Peyer's patch (tissue), 4 donors: ENCODE measurements at regions not wholly inside any gene's neighbourhood (a gene's known extent, or its start where the extent isn't known, plus 50 kb on each side); places are given as distances from the start of the nearest gene placed in this dataset.

Source experiments
- DNase-seq, 3 donors: peaks; one replicate each; pipeline ENCODE4 v3.0.0-alpha.2; 2017 to 2019
- H3K27ac ChIP-seq, 4 donors: fragments of 200-600 bp; sonication (generic); one replicate each; pipeline ENCODE4 v1.5.1; 2016 to 2019
- H3K27me3 ChIP-seq, 2 donors: fragments of 200-600 bp; sonication (generic); one replicate each; pipeline ENCODE4 v1.5.1; 2019
- H3K36me3 ChIP-seq, 3 donors: fragments of 200-600 bp; sonication (generic); one replicate each; pipeline ENCODE4 v1.5.1; 2016 to 2019
- H3K4me1 ChIP-seq, 4 donors: fragments of 200-600 bp; sonication (generic); one replicate each; pipeline ENCODE4 v1.5.1; 2016 to 2019
- H3K4me3 ChIP-seq, 4 donors: fragments of 200-600 bp; sonication (generic); 1 replicate in 3 of 4; 2 replicates in 1 of 4; pipeline ENCODE4 v1.5.1; 2016 to 2019; ENCODE audit warnings: mild to moderate bottlenecking in 1 of 4
- H3K9me3 ChIP-seq, 4 donors: fragments of 200-600 bp; sonication (generic); one replicate each; pipeline ENCODE4 v1.5.1; 2016 to 2019; ENCODE audit warnings: mild to moderate bottlenecking in 1 of 4
- CTCF ChIP-seq, 6 experiments: fragments of 450-650 bp in 4 of 6; fragments of 200-600 bp in 2 of 6; sonication (generic) in 1 of 6; IDR thresholded peaks; one replicate each; pipeline ENCODE4 v1.5.1; 2017 to 2019; ENCODE audit warnings: antibody characterized with exemption in 6 of 6, mild to moderate bottlenecking in 3 of 6, moderate library complexity in 1 of 6
- POLR2A ChIP-seq, 2 donors: fragments of 450-650 bp; IDR thresholded peaks; one replicate each; pipeline ENCODE4 v1.5.1; 2017; ENCODE audit warnings: antibody characterized with exemption in 2 of 2, mild to moderate bottlenecking in 2 of 2, moderate library complexity in 2 of 2

- no peak overlapping the region for H3K4me3 ChIP-seq
- no peaks in the 10 kb centered on the region for H3K9me3 ChIP-seq
- no peak for DNase-seq
Observed at GRCh38 chr3:66754613-66755012, 243.5 kb upstream of the KBTBD8 start.

GRCh38 chr3:66755924-66756323, 242.2 kb upstream of the KBTBD8 start:
- Histone ChIP-seq H3K4me3 (no peak overlapping the region), H3K36me3 (no peaks in the 10 kb centered on the region), H3K27ac (no peak overlapping the region), H3K9me3 (no peaks in the 10 kb centered on the region), H3K27me3 (no peaks in the 10 kb centered on the region), H3K4me1 (no peaks in the 10 kb centered on the region)
- TF ChIP-seq CTCF (IDR thresholded peaks at IDR 0.05), result no peak
- TF ChIP-seq POLR2A (IDR thresholded peaks at IDR 0.05), result no peak
- no peak for DNase-seq

More at GRCh38 chr3:66754613-66755012, 243.5 kb upstream of the KBTBD8 start:
- no peaks in the 10 kb centered on the region for H3K36me3 ChIP-seq
- TF ChIP-seq POLR2A (IDR thresholded peaks at IDR 0.05) (no peak), CTCF (IDR thresholded peaks at IDR 0.05) (no peak)
- no peak overlapping the region for H3K27ac ChIP-seq
- no peaks in the 10 kb centered on the region for H3K4me1 ChIP-seq
- no peaks in the 10 kb centered on the region for H3K27me3 ChIP-seq

DNA sequence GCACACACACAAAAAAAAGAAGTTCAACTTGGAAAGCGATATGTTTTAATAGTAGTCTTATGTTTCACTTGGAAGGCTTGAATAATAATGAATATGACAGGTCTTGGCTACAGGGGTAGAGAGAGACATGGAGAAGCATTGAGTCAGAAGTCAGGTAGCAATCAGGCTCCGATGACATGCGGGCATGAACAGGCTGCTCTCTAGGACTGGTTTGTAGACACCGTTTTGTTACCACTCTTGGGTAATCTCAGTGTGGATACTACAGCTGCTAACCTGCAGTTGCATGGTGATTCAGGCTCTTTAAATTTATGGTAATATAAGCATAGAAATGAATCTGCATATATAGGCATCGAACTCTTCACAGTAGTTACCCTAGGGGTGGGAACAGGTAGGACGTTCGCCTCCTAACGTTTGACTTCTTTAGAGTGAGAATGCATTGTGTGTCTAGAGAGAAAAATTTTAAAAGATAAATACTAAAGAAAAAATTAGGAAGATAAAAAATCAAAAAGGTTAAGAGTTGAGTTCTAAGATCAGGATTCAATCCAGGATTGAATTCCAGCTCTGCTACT, 241.6 kb upstream of the KBTBD8 start:
- H3K4me3 ChIP-seq, result no peak overlapping the region
- TF ChIP-seq CTCF (IDR thresholded peaks at IDR 0.05), result no peak
- TF ChIP-seq POLR2A (IDR thresholded peaks at IDR 0.05), result no peak
- no peak overlapping the region for H3K27ac ChIP-seq
- H3K4me1 ChIP-seq, result no peaks in the 10 kb centered on the region
- H3K36me3 ChIP-seq, result no peaks in the 10 kb centered on the region
- H3K27me3 ChIP-seq, result no peaks in the 10 kb centered on the region
- DNase-seq, result no peak
- H3K9me3 ChIP-seq, result no peaks in the 10 kb centered on the region

DNA sequence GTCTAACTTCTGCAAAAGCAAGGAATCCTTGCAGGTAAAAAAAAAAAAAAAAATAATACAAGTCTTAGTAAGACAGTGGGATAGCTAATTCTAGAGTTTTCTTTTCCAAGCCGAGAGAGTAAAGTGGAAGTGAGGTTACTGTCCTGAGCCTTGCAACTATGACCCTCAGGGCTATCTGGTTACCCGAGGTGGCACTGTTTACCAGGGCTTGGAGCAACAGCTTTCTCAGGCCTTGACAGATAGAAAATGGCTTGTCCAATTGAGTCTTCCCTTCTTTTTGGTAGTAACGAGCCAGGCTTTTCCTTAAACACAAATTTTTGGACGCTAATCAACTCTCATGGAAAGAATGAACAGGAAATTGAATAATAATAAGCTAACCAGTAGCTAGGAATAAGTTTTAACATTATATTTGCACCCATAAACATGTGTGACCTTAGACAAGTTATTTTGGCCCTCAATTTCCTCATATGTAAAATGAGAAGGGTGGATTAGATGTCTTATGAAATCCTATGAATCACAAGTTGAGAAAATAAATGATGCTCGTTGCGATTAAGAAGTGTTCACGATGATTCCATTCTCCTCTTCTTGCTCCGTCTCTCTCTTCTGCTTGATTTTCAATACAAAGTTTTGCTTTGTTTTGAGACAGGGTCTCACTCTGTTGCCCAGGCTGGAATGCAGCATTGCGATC, 236.9 kb upstream of the KBTBD8 start:
- DNase-seq, result no peak
- Histone ChIP-seq H3K9me3 (no peaks in the 10 kb centered on the region), H3K27ac (no peak overlapping the region), H3K4me1 (no peaks in the 10 kb centered on the region), H3K36me3 (no peaks in the 10 kb centered on the region), H3K4me3 (no peak overlapping the region), H3K27me3 (no peaks in the 10 kb centered on the region)
- TF ChIP-seq POLR2A (IDR thresholded peaks at IDR 0.05) (no peak), CTCF (IDR thresholded peaks at IDR 0.05) (no peak)

GRCh38 chr3:66762916-66763693, 235.0 kb upstream of the KBTBD8 start:
- no peak for TF ChIP-seq POLR2A (IDR thresholded peaks at IDR 0.05)
- no peak for TF ChIP-seq CTCF (IDR thresholded peaks at IDR 0.05)
- Histone ChIP-seq H3K9me3 (no peaks in the 10 kb centered on the region), H3K36me3 (no peaks in the 10 kb centered on the region), H3K27me3 (no peaks in the 10 kb centered on the region), H3K4me3 (no peak overlapping the region), H3K27ac (no peak overlapping the region), H3K4me1 (no peaks in the 10 kb centered on the region)
- DNase-seq, result no peak
